A549 (cell line): ENCODE measurements at regions not wholly inside any gene's neighbourhood (a gene's known extent, or its start where the extent isn't known, plus 50 kb on each side); places are given as distances from the start of the nearest gene placed in this dataset.

Source experiments
- EHF ChIP-seq: fragments of 250-450 bp; sonication (Bioruptor Pico); IDR thresholded peaks from 2 replicates; pipeline ENCODE4 v1.5.0; 2020; ENCODE audit warnings: mild to moderate bottlenecking
- HEYL ChIP-seq: fragments of 250-450 bp; sonication (Bioruptor Pico); IDR thresholded peaks from 2 replicates; pipeline ENCODE4 v1.8.0; 2021; ENCODE audit warnings: mild to moderate bottlenecking, moderate library complexity
- HOXA7 ChIP-seq: fragments of 250-450 bp; sonication (Bioruptor Pico); IDR thresholded peaks from 2 replicates; pipeline ENCODE4 v1.5.0; 2020; ENCODE audit warnings: mild to moderate bottlenecking, moderate library complexity
- JUN ChIP-seq, 2 experiments: fragments of >200 bp; sonication (Bioruptor Twin); formaldehyde crosslinking; IDR thresholded peaks; 2 replicates in 1 of 2; 3 replicates in 1 of 2; pipeline ENCODE4 v1.6.1; 2016 to 2017
- MYC ChIP-seq: IDR thresholded peaks from 2 replicates; pipeline ENCODE4 v1.6.1; 2012; ENCODE audit warnings: mild to moderate bottlenecking, inconsistent platforms, low read length, improper control_type of control experiment, borderline replicate concordance
- RNF2 ChIP-seq: fragments of 200-600 bp; sonication (generic); IDR thresholded peaks from 2 replicates; pipeline ENCODE4 v1.6.1; 2016; ENCODE audit warnings: low read depth, mild to moderate bottlenecking, antibody characterized with exemption, moderate library complexity, borderline replicate concordance
- TF ChIP-seq, protein P1 (sequence below): fragments of >200 bp; sonication (Bioruptor Twin); formaldehyde crosslinking; IDR thresholded peaks from 3 replicates; pipeline ENCODE4 v1.5.1; 2016
- TF ChIP-seq, protein P2 (sequence below): fragments of 200-600 bp; sonication (generic); IDR thresholded peaks from 2 replicates; pipeline ENCODE4 v1.6.1; 2016; ENCODE audit warnings: antibody characterized with exemption, mild to moderate bottlenecking, moderate library complexity

DNA sequence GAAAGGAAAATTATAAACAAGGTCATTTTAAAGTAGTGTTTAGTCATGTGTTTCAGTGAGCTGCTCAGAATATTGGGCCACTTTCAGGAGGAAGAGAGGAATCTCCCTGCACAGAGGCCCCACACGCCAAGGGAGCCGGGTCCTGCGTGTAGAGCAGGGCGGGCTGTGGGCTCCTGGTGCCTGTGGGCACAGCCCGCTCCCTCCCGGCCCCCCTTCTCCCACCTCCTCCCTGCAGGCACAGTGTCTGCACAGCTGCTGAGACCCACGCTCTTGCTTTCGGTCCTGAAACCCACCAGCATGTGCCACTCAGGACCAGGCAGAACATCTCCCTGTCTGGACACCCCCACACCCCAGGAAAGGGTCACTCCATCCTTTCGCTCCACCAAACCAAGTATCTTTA is 167.6 kb upstream of the SALL3 start:
- TF ChIP-seq, protein P1, sequence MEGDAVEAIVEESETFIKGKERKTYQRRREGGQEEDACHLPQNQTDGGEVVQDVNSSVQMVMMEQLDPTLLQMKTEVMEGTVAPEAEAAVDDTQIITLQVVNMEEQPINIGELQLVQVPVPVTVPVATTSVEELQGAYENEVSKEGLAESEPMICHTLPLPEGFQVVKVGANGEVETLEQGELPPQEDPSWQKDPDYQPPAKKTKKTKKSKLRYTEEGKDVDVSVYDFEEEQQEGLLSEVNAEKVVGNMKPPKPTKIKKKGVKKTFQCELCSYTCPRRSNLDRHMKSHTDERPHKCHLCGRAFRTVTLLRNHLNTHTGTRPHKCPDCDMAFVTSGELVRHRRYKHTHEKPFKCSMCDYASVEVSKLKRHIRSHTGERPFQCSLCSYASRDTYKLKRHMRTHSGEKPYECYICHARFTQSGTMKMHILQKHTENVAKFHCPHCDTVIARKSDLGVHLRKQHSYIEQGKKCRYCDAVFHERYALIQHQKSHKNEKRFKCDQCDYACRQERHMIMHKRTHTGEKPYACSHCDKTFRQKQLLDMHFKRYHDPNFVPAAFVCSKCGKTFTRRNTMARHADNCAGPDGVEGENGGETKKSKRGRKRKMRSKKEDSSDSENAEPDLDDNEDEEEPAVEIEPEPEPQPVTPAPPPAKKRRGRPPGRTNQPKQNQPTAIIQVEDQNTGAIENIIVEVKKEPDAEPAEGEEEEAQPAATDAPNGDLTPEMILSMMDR, result no peak
- TF ChIP-seq HEYL (CRISPR knock-in tag) (no peak), RNF2 (no peak), MYC (no peak), HOXA7 (CRISPR knock-in tag) (no peak), EHF (CRISPR knock-in tag) (no peak), JUN (IDR thresholded peaks at IDR 0.05) (no peak)
- TF ChIP-seq, protein P2, sequence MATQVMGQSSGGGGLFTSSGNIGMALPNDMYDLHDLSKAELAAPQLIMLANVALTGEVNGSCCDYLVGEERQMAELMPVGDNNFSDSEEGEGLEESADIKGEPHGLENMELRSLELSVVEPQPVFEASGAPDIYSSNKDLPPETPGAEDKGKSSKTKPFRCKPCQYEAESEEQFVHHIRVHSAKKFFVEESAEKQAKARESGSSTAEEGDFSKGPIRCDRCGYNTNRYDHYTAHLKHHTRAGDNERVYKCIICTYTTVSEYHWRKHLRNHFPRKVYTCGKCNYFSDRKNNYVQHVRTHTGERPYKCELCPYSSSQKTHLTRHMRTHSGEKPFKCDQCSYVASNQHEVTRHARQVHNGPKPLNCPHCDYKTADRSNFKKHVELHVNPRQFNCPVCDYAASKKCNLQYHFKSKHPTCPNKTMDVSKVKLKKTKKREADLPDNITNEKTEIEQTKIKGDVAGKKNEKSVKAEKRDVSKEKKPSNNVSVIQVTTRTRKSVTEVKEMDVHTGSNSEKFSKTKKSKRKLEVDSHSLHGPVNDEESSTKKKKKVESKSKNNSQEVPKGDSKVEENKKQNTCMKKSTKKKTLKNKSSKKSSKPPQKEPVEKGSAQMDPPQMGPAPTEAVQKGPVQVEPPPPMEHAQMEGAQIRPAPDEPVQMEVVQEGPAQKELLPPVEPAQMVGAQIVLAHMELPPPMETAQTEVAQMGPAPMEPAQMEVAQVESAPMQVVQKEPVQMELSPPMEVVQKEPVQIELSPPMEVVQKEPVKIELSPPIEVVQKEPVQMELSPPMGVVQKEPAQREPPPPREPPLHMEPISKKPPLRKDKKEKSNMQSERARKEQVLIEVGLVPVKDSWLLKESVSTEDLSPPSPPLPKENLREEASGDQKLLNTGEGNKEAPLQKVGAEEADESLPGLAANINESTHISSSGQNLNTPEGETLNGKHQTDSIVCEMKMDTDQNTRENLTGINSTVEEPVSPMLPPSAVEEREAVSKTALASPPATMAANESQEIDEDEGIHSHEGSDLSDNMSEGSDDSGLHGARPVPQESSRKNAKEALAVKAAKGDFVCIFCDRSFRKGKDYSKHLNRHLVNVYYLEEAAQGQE, result no peak
